HT1080 (cell line): ENCODE measurements at regions not wholly inside any gene's neighbourhood (a gene's known extent, or its start where the extent isn't known, plus 50 kb on each side); places are given as distances from the start of the nearest gene placed in this dataset.

Experiments
- DNase-seq: peaks from one replicate; pipeline ENCODE4 v3.0.0-alpha.2; 2015; ENCODE audit warnings: low read depth

DNA sequence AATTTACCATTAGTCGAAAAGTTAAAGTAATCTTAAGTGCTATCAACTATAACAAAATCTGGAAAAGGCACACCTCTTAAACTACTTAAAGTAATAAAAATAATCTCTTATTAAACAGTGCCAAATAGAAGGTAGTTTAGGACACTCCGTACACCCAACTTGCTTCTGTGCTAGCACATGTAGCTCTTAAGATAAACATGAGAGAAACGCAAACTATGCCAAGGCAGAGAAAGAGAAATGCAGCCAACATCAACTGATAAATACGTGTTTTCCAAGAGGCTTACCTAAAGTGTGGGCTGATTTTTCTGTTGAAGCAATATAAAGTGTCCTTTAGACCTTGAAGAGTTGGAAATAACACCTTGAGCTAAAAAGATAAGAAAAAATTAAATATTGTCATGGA is 480.6 kb upstream of the DAB2 start:
- no peak for DNase-seq

DNA sequence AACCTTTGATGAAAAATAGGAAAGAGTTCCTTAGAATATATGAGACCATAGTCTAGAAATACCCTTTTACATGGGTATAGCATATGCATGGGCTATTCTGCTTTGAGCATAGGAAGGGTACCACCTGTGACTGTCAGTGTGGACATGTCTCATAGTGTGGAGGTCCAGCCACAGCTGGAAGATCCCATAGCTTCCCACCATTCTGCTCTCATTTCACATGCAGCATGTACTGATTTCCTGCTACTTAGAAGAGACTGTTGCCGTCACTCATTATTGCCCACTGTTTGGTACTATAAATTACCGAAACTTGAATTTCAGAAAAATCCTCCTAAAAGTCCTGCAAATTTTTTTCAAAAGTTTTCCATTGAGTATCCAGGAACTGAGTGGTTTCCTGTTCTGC is 477.8 kb upstream of the DAB2 start:
- no peak for DNase-seq

DNA sequence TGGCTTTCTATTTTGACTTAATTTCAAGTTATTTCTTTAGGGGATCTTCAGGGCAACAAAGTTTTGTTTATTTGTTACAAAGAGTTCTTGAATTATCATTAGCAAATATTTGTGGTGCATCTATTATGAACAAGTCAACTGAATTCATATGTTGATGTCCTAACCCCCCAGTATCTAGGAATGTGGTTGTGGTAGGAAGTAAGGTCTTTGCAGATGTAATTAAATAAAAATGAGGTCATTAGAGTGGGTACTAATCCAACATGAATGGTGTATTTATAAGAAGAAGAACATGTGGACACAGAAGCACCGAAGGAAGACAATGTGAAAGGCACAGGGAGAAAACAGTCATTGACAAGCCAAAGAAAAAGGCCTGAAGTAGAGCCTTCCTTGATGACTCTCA is 474.0 kb upstream of the DAB2 start:
- DNase-seq = peak; percentile 22

DNA sequence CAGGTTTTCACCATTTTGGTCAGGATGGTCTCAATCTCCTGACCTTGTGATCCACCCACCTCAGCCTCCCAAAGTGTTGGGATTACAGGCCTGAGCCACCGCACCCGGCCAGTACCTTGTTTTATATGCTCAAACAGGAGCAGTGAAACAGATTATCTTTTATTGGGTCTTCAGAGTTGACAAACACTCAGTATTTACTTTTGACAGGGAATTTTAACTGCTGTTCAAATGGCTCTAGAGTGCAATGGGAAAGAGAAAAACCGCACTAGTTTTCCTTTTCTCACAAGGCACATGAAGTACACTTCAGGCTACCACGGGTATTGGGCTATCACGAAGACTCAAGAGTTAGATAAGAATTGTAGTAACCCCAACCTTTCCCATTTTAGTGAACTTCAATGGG is 471.9 kb upstream of the DAB2 start:
- no peak for DNase-seq

DNA sequence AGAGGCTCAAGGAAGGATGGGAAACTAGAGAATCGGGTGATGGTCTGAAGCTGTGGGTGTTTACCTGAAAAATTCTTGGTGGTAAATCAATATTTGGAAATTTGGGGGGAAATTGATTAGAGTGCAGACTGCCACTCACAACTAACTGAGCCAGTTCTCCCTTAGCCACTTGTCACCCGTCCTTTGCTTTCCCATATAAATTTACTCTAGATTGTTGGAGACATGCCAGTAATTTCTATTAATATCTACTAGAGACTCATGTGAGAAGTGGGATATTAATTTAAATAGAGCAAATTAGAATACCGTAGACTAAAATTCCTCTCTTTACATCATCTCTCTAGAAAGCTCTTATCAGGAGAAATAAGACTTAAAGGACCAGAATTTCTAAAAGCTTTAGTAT is 471.3 kb upstream of the DAB2 start:
- no peak for DNase-seq

DNA sequence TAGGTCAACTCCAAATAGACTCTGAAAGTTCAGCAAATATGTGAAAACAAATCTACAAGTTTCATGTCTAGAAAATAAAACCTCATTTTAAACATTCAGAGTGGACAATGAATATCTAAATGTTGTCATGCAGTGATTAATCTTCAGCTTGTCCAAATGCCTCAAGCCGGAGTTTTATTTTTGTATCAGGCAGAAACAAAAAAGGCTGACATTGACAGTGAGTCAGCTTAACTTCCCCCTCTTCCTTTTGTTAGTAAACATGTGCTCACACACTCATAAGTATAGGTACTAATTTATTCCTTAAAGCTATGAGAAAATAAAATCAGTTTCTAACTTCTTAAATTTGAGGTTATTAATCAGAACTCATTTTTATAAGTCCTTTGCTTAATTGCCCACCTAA is 467.9 kb upstream of the DAB2 start:
- peak; percentile 46 for DNase-seq

DNA sequence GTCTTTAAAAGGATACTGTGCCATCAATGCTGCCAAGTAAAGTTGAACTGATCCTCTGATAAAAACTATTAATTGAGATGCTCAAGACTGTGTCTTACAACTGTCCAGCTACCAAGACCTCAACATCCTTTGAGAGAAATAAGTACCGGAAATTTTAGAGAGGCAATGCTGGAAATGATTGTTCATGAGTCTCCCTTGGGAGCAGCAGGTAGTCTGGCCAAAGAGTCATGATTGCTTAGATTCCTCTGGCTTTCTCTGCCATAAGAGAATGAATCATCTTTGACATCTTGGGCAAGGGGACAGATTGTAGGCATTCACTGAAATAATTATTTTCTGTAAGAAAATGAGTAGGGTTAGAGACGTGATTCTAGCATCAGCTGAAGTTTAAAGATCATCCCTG is 466.6 kb upstream of the DAB2 start:
- DNase-seq = peak; percentile 60

DNA sequence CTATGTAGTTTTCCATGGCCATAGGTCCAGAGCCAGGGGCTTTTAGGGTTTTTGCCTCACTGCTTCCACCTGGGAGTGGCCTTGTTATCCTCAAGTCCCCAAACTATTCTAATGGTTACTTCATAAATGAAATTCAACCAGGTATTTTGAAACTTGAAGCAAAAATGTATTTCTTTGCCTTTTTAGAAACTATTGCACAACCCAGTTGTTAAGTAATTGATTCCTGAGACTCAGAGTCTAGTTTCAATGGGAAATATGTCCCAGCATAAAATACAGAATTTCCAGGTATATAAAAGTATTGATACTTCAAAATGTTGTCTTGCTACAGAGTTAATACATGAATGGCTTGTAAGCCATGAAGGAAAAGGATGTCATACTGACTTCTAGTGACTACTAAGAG is 456.2 kb upstream of the DAB2 start:
- no peak for DNase-seq

DNA sequence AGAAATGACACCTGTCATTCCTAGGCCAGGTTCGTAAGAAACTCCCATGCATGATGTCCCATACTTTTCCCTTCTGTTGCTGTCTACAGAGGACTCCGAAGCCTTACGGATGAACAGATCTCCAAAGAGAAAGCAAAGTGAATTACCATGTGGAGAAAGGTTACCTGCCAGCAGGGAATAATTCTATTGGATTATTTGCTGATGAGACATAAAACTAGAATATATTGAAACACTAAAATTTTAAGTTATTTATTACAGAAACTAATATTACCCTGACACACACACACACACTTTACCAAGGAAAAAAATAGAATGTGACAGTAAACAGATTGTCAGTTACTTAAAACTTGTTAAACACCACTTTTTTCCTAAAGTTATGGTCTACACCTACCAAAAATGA is 452.7 kb upstream of the DAB2 start:
- DNase-seq = no peak

DNA sequence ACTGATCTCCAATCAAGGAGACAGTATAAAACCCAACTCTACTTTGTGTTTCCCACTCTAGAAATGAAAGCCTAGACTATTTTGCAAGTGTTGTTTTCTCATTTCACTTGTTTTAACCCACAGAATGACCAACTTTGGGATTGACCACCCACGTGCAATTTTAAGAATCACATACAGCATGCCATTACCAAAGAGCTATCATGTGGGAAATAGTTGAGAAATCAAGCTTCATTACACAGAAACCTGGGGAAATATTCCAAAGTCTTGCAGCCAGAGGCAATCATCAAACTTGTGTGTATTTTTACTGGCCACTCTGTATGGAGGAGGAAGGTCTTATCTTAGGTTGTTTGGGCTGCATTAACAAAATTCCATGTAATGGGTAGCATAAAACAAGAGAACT is 451.4 kb upstream of the DAB2 start:
- DNase-seq = no peak

DNA sequence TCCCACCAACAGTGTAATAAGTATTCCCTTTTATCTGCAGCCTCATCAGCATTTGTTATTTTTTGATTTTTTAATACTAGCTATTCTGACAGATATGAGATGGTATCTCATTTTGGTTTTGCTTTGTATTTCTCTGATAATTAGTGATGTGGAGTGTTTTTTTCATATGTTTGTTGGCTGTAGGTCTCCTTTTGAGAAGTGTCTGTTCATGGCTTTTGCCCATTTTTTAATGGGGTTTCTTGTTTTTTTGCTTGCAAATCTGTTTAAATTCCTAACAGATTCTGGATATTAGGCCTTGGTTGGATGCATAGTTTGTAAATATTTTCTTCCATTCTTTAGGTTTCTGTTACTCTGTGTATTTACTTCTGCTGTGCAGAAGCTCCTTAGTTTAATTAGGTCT is 445.4 kb upstream of the DAB2 start:
- no peak for DNase-seq

DNA sequence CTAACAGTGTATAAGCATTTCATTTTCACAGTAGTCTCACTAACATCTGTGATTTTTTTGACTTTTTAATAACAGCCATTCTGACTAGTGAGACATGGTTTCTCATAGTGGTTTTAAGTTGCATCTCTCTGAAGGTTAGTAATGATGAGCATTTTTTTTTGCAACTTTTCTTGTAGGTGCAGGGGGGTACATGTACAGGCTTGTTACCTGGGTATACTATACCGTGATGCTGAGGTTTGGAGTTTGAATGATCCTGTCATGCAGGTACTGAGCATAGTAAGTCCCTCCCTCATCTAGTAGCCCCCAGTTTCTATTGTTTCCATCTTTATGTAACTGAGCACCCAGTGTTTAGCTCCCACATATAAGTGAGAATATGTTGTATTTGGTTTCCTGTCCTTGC is 444.6 kb upstream of the DAB2 start:
- no peak for DNase-seq

DNA sequence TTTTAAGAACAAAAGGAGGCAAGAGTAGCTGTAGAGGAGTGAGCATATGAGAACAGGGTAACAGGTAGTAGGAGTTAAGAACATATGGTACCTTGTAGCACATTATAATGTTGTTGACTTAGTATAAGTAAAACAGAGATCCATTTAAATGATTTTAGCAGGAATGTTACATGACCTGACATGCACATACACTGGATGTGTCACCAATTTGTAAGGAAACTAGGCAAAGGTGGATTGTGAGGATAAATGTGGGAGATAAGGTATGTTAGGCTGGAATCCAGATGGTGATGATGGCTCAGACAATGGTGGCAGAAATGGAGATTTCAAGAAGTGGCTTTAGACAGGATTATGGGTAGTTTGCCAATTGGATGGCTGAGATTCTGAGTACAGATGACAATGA is 443.1 kb upstream of the DAB2 start:
- no peak for DNase-seq

DNA sequence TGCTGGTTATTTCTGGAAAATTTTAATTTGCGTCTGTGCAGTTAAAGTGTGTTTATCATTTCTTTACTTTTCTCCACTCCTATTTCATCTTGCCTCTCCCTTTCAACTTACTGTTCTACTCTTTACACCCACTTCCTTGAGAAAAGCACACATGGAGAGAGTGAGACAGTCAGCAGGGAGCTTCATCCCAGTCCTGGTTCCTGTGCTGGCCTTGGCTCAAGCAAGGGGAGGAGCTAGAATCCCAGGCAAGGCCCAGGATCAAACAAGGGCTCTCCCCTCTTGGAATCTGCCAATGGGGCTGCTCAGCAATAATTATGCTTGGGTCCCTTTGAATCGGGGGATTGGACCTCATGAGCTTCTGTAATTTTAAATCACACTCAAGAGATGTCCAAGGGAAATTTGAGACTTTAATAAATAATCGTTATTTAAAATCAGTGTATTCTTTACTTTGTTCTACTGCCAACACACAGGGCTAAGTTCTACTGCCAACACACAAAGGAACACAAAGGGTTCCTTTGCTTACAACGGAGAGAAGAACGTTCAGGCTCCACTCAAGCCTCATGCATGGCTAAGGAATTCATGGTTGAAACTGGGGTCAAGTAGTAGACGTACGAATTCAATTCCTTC is 439.3 kb upstream of the DAB2 start:
- DNase-seq = peak; percentile 3

DNA sequence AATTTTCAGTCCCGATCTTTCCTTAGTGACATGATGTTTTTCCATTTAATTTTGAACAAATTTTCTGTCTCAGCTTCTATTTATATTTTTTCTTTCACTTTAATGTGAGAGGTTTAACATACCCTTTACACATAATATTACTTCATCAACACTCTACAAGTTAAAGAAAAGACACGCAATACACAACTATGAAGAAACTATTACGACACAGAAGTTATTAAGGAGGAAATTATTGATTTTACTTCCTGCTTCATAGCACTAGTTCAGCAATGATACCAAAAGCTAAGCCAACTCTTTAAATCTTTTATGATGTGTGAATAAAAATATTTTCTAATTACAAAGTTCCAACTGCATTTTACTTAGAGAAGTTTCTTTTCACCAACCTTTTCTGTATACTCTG is 432.3 kb upstream of the DAB2 start:
- DNase-seq = no peak

DNA sequence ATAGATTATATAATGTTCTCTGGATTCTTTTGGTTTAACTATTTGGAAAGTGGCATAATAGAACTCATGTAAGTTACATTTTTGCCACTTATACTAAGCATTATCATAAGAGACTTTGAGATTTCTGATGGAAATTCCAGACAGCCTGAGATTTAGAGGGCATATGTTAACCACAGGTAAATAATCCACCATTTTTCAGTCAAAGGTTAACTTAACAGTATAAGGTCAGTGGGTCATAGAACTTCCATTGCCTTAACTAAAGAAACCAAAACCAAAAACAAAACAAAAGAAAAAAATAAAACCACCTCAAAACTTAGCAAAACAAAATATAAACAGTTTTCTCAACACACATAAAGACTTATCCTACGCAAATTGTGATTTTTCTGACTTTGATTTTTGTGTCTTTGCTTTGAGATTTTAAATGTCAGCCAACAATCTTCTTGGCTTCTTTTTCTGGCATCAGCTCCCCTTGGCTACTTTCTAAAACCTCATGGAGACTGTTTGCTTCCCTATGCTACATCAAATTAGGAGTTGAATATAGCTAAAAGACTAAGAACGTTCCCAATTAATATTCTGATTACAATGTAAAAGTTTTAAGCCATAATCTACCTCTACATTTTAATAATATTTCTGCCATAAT is 430.1 kb upstream of the DAB2 start:
- no peak for DNase-seq

DNA sequence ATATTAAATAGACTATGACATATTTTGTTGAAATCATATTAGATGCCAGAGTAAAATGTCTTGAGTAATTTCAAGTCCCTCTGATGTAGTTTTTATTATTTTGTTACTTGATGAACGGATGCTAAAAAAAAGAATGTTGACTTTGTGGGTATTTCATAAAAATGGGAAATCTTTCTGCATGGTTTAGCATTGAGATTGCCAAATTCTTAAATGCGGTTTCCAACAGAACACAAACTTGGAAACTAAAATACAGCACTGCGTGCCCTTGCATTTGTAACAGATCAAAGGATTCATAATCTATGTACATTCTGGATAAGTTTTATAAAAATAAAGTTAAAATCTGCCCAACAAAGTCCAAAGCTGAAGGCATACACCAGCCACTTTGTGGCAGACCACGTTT is 425.5 kb upstream of the DAB2 start:
- no peak for DNase-seq

DNA sequence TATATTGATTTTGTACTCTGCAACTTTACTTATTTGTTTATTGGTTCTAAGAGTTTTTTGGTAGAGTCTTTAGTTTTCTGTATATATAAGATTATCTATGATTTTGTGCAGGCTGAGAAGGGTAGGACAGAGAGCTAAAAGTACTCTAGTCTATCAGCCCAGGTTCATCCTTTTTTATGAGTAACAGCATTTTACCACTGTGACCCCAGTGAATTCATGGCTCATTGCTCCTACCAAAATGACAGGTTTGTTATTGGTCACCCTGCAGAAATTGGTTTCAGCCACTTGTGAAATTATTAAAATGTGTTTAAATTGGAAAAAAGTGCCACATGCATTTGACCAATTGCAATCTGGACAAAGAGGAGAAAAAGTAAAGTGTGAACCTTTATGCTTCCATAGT is 421.4 kb upstream of the DAB2 start:
- DNase-seq = no peak

DNA sequence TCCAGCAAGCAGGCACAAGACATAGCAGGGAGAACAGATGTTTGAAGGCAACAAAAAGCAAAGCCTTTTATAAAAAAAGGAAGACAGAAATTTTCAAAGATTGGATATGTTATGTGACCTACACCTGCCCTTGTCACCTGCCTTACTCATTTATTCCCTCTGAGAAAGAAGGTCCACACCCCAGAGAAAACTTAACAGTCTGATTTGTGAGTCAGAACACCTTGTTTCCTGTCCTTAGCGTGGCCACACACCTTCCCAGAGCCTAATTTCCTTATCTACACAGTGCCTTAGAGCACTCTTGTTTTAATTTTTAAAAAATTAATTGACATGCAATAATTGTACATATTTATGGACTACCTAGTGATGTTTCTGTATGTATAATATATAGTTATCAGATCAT is 419.0 kb upstream of the DAB2 start:
- no peak for DNase-seq

DNA sequence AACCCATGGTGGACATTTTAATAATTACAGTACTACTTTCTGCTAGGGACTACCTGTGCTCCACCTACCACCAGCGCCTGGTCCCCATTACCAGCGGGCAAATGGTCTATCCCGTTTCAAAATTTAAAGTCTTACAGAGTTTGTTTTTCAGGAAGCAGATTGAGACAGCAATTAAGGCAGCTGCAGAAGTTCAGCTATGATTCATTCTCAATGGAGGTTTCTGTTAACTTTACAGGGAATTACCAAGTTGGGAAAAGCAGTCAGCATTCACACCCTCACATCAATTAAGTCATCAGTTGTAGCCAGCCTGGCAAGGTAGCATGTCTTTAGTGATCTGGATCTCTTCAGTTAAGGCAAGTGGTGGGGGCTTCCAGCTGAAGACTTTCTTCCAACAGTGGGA is 410.6 kb upstream of the DAB2 start:
- no peak for DNase-seq

DNA sequence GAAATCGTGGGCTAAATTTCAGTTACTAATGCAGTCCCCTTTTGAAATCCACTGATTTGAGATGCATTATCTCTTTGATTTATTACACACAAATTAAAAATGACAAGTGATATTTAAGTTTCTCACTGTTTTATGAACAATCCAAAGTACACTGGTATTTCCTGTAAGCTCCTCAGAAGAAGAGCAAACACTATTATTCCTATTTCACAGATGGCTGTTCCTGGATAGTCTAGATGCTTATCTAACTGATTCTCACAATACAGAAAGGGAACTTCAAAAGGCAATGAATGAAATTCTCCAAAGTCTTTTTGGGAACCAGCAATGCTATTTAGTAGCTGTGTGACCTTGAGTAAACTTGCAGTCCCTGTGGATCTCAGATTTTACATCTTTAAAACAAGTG is 404.7 kb upstream of the DAB2 start:
- no peak for DNase-seq

DNA sequence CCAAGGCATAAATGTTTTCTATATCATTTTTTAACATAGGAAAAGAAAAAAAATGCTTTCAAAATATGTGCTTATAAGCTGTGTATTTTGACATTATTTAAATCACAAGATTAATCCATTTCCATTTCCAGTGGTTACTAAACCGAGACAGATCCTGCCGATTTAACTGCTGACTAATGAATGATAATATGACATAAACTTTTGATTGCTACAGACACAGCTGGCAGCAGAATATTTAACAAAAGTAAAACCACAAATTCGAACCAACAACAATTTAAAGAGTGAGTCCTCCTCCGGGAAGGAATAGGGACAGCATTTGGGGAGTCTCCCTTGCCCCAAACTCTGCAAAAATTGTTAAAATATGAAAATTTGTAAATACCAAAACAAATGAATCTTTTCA is 401.3 kb upstream of the DAB2 start:
- DNase-seq = no peak

DNA sequence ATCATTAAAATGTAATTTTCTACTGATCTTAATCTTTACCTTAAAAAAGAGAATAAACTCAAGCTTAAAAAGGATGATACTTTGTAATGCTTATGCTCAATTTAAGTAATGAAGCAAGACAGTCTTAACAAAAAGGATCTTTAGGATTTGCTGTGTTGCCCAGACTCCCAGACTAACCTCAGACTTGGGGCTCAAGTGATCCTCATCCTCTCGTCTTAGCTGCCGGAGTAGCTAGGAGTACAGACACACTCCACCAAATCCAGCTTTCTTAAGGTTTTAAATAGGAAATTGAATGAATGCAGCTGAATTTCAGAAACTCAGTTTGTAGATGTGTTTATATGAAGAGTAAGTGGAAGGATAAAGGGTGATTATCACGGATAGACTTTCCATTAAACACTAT is 400.5 kb upstream of the DAB2 start:
- no peak for DNase-seq

DNA sequence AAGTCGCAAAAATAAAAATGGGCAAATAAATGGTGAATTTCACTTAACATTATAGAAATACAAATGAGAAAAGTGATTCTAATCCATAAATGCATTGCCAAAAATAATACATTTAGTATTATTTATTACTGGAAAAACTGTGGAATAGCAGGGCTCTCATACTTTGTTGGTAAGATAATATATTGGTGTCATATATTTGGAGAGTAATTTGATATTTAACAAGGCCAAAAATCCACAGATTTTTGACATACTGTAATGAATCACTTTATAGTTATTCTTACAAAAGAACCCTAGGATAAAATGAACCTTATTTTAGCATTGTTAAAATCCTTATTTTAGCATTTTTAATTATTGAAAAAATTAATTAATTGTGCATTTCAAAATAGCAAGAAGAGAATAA is 397.2 kb upstream of the DAB2 start:
- DNase-seq = no peak
